GM19438 (cell line): ENCODE measurements at regions not wholly inside any gene's neighbourhood (a gene's known extent, or its start where the extent isn't known, plus 50 kb on each side); places are given as distances from the start of the nearest gene placed in this dataset.
"Not testable (repeated sequence)": the region's sequence is repeated elsewhere in the genome, so short reads cannot be mapped to it uniquely, and the experiment has no call there.

Experiments used
- ATAC-seq: cut with Tn5 transposase; IDR thresholded peaks from one replicate; pipeline ENCODE4 v1.9.1; 2021; ENCODE audit warnings: low read depth; ENCODE audit not compliant: unreplicated experiment

- ATAC-seq, result no peak
These were observed 476.7 kb upstream of the GCFC2 start for GRCh38 chr2:76187415-76187814.

- no peak for ATAC-seq
These were observed 470.0 kb upstream of the GCFC2 start for GRCh38 chr2:76180676-76181075.

- ATAC-seq, result no peak
These were observed 467.9 kb upstream of the GCFC2 start for GRCh38 chr2:76178610-76179009.

GRCh38 chr2:76175295-76175694, 464.6 kb upstream of the GCFC2 start:
- no peak for ATAC-seq

- no peak for ATAC-seq
These were observed 463.8 kb upstream of the GCFC2 start for GRCh38 chr2:76174505-76174904.

GRCh38 chr2:76173206-76173605, 462.5 kb upstream of the GCFC2 start:
- ATAC-seq, result not testable (repeated sequence)

GRCh38 chr2:76172154-76172595, 461.5 kb upstream of the GCFC2 start:
- not testable (repeated sequence) for ATAC-seq

GRCh38 chr2:76170856-76171255, 460.1 kb upstream of the GCFC2 start:
- no peak for ATAC-seq

GRCh38 chr2:76170009-76170384, 459.3 kb upstream of the GCFC2 start:
- no peak for ATAC-seq

- ATAC-seq, result no peak
These were observed 458.7 kb upstream of the GCFC2 start for GRCh38 chr2:76169276-76170008.

GRCh38 chr2:76163860-76164259, 453.1 kb upstream of the GCFC2 start:
- ATAC-seq, result no peak

- ATAC-seq, result no peak
These were observed 450.0 kb upstream of the GCFC2 start for GRCh38 chr2:76160670-76161069.

GRCh38 chr2:76159042-76159648, 448.4 kb upstream of the GCFC2 start:
- no peak for ATAC-seq

- no peak for ATAC-seq
These were observed 446.8 kb upstream of the GCFC2 start for GRCh38 chr2:76157531-76157930.

- no peak for ATAC-seq
These were observed 444.3 kb upstream of the GCFC2 start for GRCh38 chr2:76154981-76155380.

- no peak for ATAC-seq
These were observed 439.1 kb upstream of the GCFC2 start for GRCh38 chr2:76149846-76150245.

- not testable (repeated sequence) for ATAC-seq
These were observed 428.6 kb upstream of the GCFC2 start for GRCh38 chr2:76139303-76139702.

GRCh38 chr2:76128622-76129021, 417.9 kb upstream of the GCFC2 start:
- no peak for ATAC-seq

GRCh38 chr2:76120176-76120575, 409.5 kb upstream of the GCFC2 start:
- ATAC-seq, result no peak

GRCh38 chr2:76089683-76090082, 379.0 kb upstream of the GCFC2 start:
- no peak for ATAC-seq

- no peak for ATAC-seq
These were observed 372.5 kb upstream of the GCFC2 start for GRCh38 chr2:76083248-76083647.

GRCh38 chr2:76082509-76082908, 371.8 kb upstream of the GCFC2 start:
- ATAC-seq, result no peak
